Muscle of back (tissue), 3 donors: ENCODE measurements at regions not wholly inside any gene's neighbourhood (a gene's known extent, or its start where the extent isn't known, plus 50 kb on each side); places are given as distances from the start of the nearest gene placed in this dataset.
A peak's percentile ranks its signal among the peaks of the same experiment; 100 is the strongest.
"Not testable (repeated sequence)": the region's sequence is repeated elsewhere in the genome, so short reads cannot be mapped to it uniquely, and the experiment has no call there.

Experiments used
- DNase-seq, 3 donors: peaks; one replicate each; pipeline versions ENCODE4 v3.0.0 to v3.0.0-alpha.2; 2013

DNA sequence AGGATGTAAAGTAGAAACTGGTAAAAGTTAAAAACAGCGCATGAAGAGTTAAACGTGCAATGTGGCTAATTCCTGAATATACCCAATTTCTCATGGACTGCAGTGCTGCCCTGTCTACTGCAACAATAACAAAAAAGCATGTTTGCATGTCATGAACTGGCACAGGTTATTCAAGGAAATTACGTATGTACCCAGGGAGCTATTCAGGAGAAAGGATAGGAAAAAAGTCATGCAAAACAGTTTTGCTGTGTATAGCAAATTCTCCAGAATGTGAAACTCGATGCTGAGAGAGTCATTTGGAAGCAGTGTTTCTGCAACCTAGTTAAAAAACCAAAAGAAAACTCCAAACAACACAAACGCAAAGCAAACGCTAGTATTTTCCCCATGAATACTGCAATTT is 381.5 kb upstream of the PRKX start:
- peak in 2 of 3 donors; percentile 13 to 52 for DNase-seq

DNA sequence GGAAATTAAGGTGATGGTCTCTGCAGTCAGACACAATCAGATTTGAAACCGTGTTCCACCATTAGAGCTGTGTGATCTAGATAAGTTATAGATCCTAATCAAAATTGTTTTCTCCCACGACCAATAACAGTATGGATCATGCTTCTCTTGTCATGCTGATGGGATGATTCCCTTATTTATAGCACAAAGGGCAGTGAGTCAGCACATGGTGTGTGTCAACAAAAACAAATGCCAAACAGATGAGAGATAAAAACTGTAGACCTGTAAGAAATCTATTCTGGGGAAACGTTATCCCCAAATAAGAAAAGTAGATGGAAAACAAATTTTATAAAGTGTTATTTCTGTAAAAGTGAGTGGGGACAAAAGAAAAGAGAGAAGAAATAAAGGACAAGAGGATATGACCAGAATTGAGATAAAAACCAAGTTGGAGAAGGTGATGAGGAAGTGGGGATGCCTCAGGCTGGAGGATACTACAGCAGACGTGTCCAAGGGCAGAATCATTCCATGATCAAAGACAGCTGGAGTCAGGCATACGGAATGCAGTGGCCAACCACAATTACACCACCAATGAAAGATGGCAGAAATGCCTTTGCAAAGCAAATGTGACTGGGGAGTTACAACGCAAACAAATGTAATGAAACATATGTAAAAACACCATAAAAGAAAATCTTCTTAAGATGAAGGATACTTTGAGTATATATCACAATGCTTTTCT is 377.8 kb upstream of the PRKX start:
- DNase-seq, result no peak

DNA sequence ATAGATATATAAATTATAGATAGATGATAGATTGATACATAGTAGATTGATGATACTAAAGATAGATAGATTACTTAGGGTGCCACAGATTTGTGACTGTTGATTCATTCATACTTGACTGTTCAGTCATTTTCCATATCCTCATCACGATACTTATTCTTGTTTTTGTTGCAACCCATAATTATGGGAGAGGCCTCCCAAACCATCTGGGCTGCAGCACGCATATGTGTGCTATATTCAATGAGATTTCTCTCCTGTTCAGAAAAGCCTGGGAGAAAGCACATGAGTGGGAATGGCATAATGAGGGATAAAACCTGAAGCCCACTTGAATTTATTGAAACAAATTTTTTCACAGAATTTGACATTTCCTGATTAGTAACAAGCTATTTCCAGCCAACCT is 346.4 kb upstream of the PRKX start:
- DNase-seq, result no peak

GRCh38 chrX:4043951-4044350 is 330.5 kb upstream of the PRKX start:
- no peak for DNase-seq

DNA sequence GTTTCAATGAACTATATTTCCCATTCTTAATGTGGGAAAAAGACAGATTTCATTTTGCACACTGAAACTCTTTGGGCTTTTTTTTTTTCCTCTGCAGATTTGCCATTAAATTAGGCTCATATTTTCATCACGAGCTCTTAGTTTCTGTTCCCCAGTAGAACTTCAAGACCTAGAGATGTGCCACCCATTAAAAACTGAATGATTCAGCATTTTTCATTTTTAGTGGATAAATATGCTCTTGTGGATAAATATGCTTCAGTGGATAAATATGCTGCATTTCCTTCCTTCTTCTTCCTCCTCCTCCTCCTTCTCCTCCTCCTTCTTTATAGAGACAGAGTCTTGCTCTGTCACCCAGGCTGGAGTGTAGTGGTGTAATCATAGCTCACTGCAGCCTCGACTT is 322.4 kb upstream of the PRKX start:
- no peak for DNase-seq

DNA sequence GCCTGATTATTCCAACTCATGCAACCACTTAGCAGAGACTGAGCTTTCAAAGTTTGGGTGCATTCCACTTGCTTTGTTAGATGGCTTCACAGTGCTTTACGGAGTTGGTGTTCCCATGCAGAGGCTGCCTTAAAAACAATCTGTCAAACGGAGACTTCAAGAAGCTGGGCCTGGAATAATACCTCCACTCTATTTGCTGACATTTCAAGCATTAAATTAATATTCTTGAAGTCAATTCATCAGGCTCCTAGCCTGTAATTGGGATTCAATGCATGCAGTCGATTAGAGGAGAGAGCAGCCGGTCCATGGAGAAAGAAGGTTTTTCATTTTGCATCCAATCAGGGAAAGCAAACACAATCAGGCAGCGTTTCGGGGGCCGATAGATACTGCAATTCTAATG is 314.7 kb upstream of the PRKX start:
- DNase-seq, result no peak

DNA sequence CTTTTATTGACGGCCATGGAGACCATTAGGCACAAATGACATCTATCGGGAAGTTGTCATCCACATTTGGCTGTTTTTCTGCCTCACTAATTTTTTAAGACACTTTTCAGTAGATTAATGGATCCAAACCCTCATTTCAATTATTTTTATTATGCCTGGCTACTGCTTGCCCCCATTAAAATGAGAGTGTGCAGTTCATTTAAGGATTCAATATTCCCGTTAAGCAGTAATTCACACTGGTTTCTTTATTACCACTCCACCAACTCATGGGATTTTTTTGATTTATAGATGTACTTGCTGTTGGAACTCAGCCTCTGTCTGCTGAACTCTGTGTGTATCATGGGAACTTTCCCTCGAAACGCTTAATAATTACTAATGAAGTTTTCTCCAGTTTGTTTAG is 291.8 kb upstream of the PRKX start:
- no peak for DNase-seq

- DNase-seq, result no peak
Measured at GRCh38 chrX:4004822-4005221, 291.4 kb upstream of the PRKX start.

GRCh38 chrX:3994315-3994714 is 280.9 kb upstream of the PRKX start:
- no peak for DNase-seq

- DNase-seq, result no peak
Measured at GRCh38 chrX:3990569-3990968, 277.1 kb upstream of the PRKX start.

- DNase-seq, result not testable (repeated sequence)
Measured at GRCh38 chrX:3972104-3972858, 258.8 kb upstream of the PRKX start.

DNA sequence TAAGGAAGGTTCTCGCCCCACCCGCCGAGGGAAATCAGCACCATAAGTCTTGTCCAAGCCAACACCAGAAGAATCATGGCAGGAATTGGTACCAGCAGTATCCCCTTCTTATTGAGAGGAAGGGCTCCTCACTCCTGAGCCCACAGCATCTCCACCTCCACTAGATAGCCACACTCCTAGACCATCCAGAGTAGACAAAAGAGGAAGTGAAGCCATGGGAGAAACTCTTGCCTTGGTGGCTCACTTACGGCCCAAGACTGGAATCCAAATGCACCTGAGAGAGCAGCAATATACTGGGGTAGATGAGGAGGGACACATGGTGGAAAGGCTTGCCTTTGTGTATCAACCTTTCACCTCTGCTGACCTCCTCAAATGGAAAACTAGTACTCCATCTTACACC is 255.3 kb upstream of the PRKX start:
- no peak for DNase-seq

DNA sequence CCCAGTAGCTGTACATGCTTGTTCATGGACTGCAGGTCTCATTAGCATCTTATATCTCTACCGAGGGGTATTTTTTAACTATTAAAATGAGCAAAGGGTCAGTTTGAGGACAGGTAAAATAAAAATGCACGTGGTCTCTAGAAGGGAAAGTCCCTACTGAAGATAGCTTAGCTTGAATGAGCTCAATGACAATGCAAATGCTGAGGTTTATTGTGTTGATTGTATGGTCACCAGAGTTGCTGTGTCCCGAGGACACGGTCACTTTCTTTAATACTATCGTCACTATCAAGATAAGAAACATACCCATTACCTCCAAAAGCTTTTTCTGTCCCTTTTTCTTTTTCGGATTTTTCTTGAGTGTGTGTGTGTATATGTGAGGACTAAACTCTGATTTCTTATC is 250.5 kb upstream of the PRKX start:
- DNase-seq, result no peak

DNA sequence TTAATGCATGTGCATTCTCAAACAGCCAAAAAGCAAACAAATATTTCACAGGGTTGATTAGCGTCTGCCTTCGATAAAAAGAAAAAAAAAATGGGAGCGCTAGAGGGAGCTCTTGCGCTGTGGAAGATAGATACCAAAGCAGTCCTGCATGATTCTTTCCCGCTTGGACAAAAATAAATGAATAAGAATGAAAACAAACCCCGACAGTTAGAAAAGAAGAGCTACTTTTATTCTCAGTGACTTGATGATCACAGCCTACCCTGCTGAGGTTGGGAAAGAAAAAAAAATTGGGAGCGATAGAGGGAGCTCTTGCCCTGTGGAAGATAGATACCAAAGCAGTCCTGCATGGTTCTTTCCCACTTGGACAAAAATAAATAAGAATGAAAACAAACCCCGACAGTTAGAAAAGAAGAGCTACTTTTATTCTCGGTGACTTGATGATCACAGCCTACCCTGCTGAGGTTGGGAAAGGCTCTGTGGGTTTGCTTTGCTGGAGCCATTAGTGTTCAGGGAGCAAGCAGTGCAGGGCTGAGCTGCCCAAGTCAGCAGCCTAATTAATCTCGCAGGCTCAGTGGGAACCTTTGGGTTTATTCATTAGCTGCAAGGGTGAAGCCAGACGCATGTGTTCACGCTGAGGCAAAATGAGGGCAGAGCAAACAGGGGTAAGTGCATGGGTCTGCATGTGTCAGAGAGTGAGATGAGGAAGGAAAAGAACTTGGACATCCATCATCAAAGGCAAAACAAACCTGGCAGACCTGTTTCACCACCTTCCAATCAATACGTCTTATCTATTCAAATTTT is 249.3 kb upstream of the PRKX start:
- DNase-seq, result peak; percentile 5 to 35 (median 18)

DNA sequence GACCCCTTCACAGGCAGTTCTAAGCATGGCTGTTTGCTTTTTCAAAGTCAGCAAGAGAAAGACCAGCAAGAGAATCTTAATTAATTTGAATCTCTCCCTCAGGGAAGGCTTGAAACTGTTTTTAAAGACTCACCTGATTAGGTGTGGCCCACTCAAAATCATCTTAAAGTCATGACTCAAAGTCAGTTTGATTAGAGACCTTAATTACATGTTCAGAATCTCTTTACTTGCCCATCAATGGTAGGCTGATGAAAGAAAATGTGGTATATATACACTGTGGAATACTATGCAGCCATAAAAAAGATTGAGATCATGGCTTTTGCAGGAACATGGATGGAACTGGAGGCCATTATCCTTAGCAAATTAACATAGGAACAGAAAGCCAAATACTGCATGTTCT is 247.5 kb upstream of the PRKX start:
- DNase-seq, result no peak

GRCh38 chrX:3951859-3952258 is 238.4 kb upstream of the PRKX start:
- no peak for DNase-seq

DNA sequence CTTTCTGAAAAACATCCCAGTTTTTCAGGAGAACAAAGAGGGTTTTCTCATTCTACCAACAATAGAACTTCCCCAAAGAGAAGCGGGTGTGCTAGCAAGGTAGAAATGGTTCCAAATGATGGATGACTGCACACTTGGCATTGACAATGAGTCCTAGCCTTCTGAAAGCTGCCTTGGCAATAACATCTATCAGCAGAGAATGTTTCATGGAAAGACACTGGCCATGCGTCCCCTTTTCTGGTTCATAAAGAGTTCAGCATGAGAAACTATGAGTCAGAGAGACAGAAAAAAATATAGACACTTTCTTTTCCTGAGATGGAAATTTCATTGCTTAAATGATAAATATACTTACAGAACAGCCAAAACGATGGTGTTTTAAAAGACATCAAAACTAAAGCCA is 236.9 kb upstream of the PRKX start:
- peak; percentile 3 to 42 (median 35) for DNase-seq

DNA sequence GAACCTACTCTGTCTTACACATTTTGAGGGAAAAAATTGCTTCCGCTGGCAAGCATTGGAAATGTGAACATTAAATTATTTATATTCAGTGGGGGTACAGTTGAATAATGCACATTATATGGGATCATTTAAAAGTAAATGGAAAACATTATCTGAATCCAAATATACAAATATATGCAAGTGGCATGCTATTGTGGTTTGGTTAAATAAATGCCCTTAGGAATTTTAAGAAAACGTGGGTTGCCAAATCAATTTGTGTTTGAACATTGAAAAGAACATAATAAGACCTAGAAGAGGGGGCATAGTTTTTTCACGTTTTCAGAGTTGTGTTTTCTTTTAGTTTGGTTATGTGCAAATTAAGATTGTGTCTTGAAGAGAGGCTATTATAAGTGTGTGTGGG is 230.5 kb upstream of the PRKX start:
- no peak for DNase-seq

- peak in 2 of 3 donors; percentile 10 to 15 for DNase-seq
Measured at GRCh38 chrX:3940000-3940610, 226.7 kb upstream of the PRKX start.

DNA sequence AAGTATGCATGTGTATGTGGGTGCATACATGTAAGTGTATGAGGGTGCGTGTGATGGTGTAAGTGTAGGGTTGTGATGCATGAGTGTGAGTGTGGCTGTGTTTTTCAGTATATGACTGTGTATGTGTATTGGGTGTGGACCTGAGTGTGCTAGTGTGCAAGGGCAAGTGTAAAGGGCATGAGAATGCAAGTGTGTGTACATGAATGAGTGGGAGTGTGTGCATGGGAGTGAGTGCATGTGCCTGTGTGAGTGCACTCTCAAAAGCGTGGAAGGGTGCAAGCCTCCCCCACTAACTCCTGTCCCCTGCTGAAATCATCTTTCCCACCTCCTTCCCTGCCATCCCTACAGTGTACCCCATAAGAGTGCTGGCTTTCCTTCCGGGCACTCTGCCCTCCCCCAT is 225.1 kb upstream of the PRKX start:
- DNase-seq, result no peak

DNA sequence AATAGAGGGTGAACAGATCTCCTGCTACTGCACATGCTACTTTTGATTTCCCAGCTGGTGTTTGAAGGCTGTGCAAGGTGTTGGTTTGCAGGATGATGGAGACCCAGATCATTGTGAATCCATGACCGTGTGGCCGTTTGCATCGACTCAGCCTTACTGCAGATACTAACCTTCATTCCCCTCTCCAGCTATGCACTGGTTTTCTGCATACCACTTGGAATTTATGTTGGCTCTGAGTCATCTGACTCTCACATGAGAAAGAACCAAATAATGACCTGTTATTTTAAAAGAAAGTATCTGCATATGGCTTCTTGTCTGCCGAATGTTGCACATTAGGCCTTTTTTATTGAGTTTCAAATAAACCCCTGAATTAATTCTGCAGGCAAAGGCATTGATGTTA is 221.7 kb upstream of the PRKX start:
- DNase-seq, result not testable (repeated sequence)

DNA sequence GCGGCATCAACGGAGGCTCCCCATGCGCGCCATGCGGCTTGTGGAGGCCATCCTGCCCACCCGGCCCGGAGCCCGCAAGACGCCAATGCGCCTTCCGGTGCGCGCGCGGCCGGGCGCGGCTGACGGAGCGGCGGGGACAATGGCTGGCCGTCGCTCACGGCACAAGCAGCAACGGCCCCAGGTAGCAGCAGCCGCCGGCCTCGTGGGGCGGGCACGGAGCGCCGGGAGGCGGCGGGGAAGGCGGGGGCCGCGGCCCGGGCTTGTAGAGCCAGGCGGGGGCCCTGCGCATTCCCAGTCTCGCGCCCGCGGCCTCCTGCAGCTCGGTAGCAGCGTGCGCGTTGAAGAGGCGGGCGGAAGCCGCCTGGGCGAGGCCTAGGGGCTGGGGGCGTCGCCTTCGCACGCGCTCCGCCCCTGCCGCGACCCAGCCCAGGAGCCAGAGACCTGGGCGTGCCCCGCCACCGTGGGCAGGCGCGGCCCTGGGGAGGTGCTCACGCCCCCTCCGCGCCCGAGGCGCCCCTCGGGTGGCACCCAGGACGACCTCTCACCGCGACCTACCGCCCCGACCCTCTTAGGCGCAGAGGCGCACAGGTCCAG is 207.1 kb upstream of the PRKX start:
- DNase-seq, result not testable (repeated sequence)
